C4-2B (cell line): ENCODE measurements at regions not wholly inside any gene's neighbourhood (a gene's known extent, or its start where the extent isn't known, plus 50 kb on each side); places are given as distances from the start of the nearest gene placed in this dataset.

Source experiments
- ZFX ChIP-seq: fragments of 450-650 bp; IDR thresholded peaks from 2 replicates; pipeline ENCODE4 v1.6.1; 2017
- TF ChIP-seq, protein P1 (sequence below): fragments of 450-650 bp; conservative IDR thresholded peaks from 2 replicates; pipeline ENCODE4 v1.5.1; 2017; ENCODE audit warnings: mild to moderate bottlenecking

GRCh38 chr3:159640225-159640624, 348.4 kb upstream of the IL12A start:
- TF ChIP-seq, protein P1, sequence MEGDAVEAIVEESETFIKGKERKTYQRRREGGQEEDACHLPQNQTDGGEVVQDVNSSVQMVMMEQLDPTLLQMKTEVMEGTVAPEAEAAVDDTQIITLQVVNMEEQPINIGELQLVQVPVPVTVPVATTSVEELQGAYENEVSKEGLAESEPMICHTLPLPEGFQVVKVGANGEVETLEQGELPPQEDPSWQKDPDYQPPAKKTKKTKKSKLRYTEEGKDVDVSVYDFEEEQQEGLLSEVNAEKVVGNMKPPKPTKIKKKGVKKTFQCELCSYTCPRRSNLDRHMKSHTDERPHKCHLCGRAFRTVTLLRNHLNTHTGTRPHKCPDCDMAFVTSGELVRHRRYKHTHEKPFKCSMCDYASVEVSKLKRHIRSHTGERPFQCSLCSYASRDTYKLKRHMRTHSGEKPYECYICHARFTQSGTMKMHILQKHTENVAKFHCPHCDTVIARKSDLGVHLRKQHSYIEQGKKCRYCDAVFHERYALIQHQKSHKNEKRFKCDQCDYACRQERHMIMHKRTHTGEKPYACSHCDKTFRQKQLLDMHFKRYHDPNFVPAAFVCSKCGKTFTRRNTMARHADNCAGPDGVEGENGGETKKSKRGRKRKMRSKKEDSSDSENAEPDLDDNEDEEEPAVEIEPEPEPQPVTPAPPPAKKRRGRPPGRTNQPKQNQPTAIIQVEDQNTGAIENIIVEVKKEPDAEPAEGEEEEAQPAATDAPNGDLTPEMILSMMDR: no peak
- TF ChIP-seq ZFX: no peak
